Adipose tissue (tissue), 3 donors: ENCODE measurements at regions not wholly inside any gene's neighbourhood (a gene's known extent, or its start where the extent isn't known, plus 50 kb on each side); places are given as distances from the start of the nearest gene placed in this dataset.

Experiments
- H3K27ac ChIP-seq: one replicate; pipeline ENCODE4 v1.5.1; 2013; ENCODE audit warnings: low read depth, low read length
- WGBS, 3 donors: extraction: QIAGEN DNeasy Blood & Tissue Kit; methylation state at CpG; one replicate each; pipeline ENCODE4 v1.1.7; 2013; 5-methylcytosine and 5-hydroxymethylcytosine counted together
- donor health status: healthy with polysubstance abuse.
- donor health status: Bipolar disorder and iron deficiency.
- donor health status: healthy.

GRCh38 chr1:56063461-56063860 is 515.9 kb downstream of the PLPP3 start:
- WGBS, 3 donors = 69 to 91% (median 73%) methylated on average over 4 of the region's 4 CpGs
- no peak overlapping the region for H3K27ac ChIP-seq

- 83 to 89% (median 87%) methylated on average over 4 of the region's 4 CpGs for WGBS, 3 donors
- H3K27ac ChIP-seq = no peak overlapping the region
Observed at GRCh38 chr1:56062625-56063024, 516.7 kb downstream of the PLPP3 start.

- no peak overlapping the region for H3K27ac ChIP-seq
Observed at GRCh38 chr1:56061824-56062223, 517.5 kb downstream of the PLPP3 start.

GRCh38 chr1:56060906-56061305 is 518.5 kb downstream of the PLPP3 start:
- no peak overlapping the region for H3K27ac ChIP-seq
- WGBS, 3 donors = 61 to 80% (median 68%) methylated on average over 1 of the region's 1 CpG

GRCh38 chr1:56057466-56058405 is 521.6 kb downstream of the PLPP3 start:
- H3K27ac ChIP-seq = no peak overlapping the region
- WGBS, 3 donors = 71 to 81% (median 81%) methylated on average over 5 of the region's 5 CpGs

- WGBS, 3 donors = 66 to 84% (median 76%) methylated on average over 9 of the region's 9 CpGs
- no peak overlapping the region for H3K27ac ChIP-seq
Observed at GRCh38 chr1:56056438-56057287, 522.7 kb downstream of the PLPP3 start.

GRCh38 chr1:56054959-56055358 is 524.4 kb downstream of the PLPP3 start:
- no peak overlapping the region for H3K27ac ChIP-seq

GRCh38 chr1:56052041-56052440 is 527.3 kb downstream of the PLPP3 start:
- 77 to 91% (median 85%) methylated on average over 2 of the region's 2 CpGs for WGBS, 3 donors

GRCh38 chr1:56050911-56051310 is 528.5 kb downstream of the PLPP3 start:
- WGBS, 3 donors = 80 to 84% (median 84%) methylated on average over 2 of the region's 2 CpGs

More at GRCh38 chr1:56052041-56052440, 527.3 kb downstream of the PLPP3 start:
- H3K27ac ChIP-seq = no peak overlapping the region

GRCh38 chr1:56045477-56045876 is 533.9 kb downstream of the PLPP3 start:
- no peak overlapping the region for H3K27ac ChIP-seq
- 88 to 100% (median 96%) methylated on average over 1 of the region's 1 CpG for WGBS, 3 donors

More at GRCh38 chr1:56050911-56051310, 528.5 kb downstream of the PLPP3 start:
- no peak overlapping the region for H3K27ac ChIP-seq

- H3K27ac ChIP-seq = no peak overlapping the region
- WGBS, 3 donors = 59 to 77% (median 72%) methylated on average over 3 of the region's 3 CpGs
Observed at GRCh38 chr1:56045062-56045461, 534.3 kb downstream of the PLPP3 start.

- H3K27ac ChIP-seq = no peak overlapping the region
Observed at GRCh38 chr1:56036479-56036878, 542.9 kb downstream of the PLPP3 start.

GRCh38 chr1:56034847-56035481 is 544.4 kb downstream of the PLPP3 start:
- WGBS, 3 donors = 92 to 100% (median 98%) methylated on average over 2 of the region's 2 CpGs
- no peak overlapping the region for H3K27ac ChIP-seq

- H3K27ac ChIP-seq = no peak overlapping the region
Observed at GRCh38 chr1:56034222-56034621, 545.1 kb downstream of the PLPP3 start.

- H3K27ac ChIP-seq = no peak overlapping the region
- 61 to 78% (median 70%) methylated on average over 3 of the region's 3 CpGs for WGBS, 3 donors
Observed at GRCh38 chr1:56033321-56034037, 545.9 kb downstream of the PLPP3 start.

- H3K27ac ChIP-seq = no peak overlapping the region
- 83 to 94% (median 85%) methylated on average over 3 of the region's 3 CpGs for WGBS, 3 donors
Observed at GRCh38 chr1:56032096-56032676, 547.2 kb downstream of the PLPP3 start.

GRCh38 chr1:56031001-56031400 is 548.4 kb downstream of the PLPP3 start:
- no peak overlapping the region for H3K27ac ChIP-seq
- 96 to 97% (median 96%) methylated on average over 3 of the region's 3 CpGs for WGBS, 3 donors
